Fibroblast of skin of scalp (primary cell): ENCODE measurements at regions not wholly inside any gene's neighbourhood (a gene's known extent, or its start where the extent isn't known, plus 50 kb on each side); places are given as distances from the start of the nearest gene placed in this dataset.
"Not testable (repeated sequence)": the region's sequence is repeated elsewhere in the genome, so short reads cannot be mapped to it uniquely, and the experiment has no call there.

Experiments
- DNase-seq: peaks from one replicate; pipeline ENCODE4 v3.0.0-alpha.2; 2013

- DNase-seq: no peak
Observed at GRCh38 chr11:92109466-92109865, 115.2 kb upstream of the FAT3 start.

- DNase-seq: no peak
Observed at GRCh38 chr11:92107331-92107730, 117.3 kb upstream of the FAT3 start.

GRCh38 chr11:92104349-92104748 is 120.3 kb upstream of the FAT3 start:
- DNase-seq: no peak

DNA sequence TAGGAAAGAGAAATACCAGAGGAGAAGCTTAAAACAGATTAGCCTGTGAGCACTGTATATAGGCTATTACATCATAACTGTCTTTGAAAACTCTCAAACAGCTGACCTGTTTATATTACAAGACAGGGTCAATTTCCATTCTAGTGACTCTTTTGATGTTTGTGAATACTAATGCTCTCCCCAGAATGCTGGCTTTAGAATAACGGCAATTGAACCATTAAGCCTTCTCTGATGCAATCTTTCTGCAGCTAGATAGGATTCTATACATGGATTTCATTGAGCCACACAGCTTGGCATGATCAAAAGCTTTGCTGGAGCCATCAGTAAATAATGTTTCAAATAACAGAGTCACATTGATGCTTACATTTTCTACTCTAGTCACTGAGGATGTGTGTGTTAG is 122.7 kb upstream of the FAT3 start:
- no peak for DNase-seq

DNA sequence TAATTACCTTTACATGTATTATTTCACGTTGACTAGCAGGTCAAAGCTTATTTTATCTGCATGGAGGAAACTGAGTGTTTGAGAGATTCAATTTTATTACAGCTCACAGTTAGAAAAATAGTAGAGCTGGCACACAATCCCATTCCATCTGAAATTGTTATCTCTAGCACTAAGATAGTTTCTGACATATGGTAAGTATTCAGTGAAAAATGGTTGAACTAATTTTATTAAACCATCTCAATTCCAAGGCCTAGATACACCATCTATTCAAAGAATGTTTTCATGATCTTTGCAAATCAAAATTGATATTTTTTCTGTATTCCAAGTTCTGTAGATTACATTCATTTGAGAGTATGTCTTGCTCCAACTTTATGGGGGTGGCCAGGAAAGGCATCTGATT is 125.4 kb upstream of the FAT3 start:
- DNase-seq: no peak

GRCh38 chr11:92098172-92098571 is 126.4 kb upstream of the FAT3 start:
- no peak for DNase-seq

DNA sequence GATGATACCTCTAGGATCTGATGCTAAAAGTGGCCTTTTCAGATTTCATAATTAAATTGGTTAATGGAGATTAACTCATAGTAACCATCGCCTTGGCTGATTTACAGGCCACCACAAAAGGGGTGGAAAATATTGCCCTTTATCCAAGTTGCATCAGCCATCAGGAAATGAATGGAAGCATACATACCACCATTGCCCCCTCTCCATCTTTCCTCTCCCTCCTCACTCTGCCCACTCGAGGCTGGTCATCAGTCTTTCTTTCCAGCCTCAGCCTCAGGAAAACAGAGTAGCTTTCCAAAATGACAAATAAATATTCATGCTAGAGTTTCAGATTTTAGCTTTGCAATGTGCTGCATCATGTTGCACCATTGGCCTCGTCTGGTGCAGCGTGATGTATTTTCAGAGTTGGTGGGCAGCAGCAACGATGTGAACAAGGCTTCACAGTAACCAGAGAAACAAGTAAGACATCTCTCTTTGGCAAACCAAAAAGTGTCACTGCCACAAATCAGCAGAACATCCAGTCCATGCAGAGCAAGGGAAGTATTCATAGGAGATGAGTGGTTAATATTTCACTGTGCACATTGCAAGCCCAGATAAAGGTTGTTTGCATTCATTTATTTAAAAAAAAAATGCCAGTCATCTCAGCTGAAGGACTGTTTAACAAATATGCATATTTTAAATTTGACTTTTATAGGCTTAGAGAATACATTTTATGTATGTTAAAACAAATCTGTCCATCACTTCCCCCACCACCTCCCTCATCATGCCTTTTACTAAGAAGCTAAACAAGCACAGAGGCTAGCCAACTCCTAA is 136.7 kb upstream of the FAT3 start:
- DNase-seq: no peak

DNA sequence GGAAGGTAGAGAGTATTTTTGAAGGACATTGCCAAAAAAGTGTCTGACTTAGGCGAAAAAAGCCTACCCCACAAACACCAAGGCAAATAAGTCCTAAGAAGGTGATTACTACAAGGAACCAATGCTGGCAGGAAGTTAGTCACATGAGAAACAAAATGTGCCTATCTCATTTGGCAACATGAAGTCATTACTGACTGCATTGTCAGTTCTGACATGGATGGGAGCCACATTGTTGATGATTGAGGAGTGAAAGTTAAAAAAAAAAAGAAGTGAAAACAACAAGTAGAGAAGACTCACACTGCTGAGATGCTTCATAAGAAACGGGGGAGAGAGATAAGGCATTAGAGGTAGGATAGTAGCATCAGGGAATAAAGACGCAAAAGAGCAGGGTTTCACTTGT is 141.5 kb upstream of the FAT3 start:
- DNase-seq: no peak

- DNase-seq: no peak
Observed at GRCh38 chr11:92082652-92083051, 142.0 kb upstream of the FAT3 start.

DNA sequence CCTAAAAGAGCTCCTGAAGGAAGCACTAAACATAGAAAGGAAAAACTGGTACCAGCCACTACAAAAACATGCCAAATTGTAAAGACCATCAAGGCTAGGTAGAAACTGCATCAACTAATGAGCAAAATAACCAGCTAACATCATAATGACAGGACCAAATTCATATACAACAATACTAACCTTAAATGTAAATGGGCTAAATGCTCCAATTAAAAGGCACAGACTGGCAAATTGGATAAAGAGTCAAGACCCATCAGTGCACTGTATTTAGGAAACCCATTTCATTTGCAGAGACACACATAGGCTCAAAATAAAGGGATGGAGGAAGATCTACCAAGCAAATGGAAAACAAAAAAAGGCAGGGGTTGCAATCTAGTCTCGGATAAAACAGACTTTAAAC is 150.1 kb upstream of the FAT3 start:
- not testable (repeated sequence) for DNase-seq

DNA sequence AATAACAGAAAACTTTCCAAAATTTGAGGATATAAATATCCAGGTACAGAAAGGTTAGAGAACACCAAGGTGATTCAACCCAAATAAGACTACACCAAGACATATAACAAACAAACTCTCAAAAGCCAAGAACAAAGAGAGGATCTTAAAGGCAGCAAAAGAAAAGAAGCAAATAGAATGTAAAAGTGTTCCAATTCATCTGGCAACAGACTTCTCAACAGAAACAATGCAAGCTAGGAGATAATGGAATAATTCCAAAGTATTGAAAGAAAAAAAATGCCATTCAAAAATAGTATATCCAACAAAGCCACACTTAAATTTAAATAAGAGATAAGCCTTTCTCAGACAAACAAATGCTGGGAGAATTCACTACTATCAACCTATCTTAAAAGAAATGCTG is 153.0 kb upstream of the FAT3 start:
- no peak for DNase-seq

GRCh38 chr11:92070026-92070889 is 154.4 kb upstream of the FAT3 start:
- DNase-seq: no peak

GRCh38 chr11:92067016-92067415 is 157.6 kb upstream of the FAT3 start:
- DNase-seq: no peak

DNA sequence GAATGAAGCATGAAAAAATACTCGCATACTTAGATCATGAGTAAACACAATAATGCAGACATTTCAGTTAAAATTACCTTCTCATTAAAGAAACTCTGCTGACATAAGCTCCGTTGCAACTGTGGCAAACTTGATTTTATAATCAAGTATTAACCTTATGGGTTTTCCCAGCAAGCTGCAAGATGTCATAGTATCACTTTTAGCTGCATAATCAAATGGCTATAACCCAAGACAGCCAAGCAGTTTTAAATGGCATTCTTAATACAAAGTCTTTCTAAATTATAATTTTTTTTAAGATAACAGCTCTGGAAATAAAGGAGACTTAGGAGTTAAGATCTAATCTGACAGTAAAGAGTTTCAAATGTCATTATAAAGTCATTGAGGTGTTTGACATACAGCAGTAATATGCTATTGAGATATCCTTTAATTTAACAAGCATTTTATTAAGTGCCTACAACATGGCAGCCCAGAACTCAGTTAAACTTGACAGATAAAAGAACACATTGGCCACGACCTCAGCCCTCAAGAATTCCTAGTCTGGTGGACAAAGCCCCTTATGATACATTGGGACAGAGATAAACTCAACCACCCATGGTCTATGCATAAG is 163.1 kb upstream of the FAT3 start:
- no peak for DNase-seq

DNA sequence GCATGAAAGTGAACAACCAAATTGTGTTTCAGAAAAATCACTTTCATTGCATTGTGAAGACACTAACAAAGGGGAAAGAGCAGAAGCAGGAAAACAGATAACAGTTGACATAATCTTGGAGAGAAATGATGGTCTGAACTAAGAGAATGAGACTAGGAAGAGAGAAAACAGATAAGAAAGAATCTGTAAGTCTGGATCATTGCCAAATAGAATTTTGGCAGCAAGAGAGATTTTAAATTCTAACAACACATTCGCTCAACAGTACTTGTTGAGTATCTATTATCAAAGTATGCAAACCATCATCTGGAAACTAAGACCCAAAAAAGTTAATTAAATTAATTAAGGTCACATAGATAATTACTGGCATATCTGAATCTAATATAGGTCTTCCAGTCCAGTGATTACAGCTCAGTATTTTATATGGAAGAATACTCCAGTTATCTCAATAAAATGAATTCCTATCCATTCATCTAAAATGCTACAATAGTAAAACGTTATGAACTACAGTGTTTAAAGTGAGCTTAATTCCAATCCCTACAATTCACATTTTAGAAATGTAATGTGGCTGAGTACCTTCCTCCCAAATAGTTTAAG is 166.7 kb upstream of the FAT3 start:
- no peak for DNase-seq

GRCh38 chr11:92053216-92053615 is 171.4 kb upstream of the FAT3 start:
- peak; percentile 11 for DNase-seq

DNA sequence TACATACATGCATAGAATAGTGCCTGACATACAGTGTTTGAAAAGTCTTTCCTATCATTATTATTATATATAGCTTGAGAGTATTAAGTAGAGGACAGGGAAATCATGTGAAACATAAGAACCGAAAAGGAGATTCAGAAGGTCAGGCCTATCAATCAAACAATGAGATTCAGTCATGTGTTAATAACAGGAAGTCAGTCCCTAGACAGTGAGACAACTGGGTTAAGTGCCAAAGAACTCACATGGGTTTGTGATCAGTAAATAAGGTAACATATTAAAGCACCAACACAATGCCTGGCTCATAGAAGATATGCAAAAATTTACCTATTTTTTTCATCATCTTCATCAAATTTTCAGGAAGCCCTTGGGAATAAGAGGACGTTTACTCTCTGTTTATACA is 174.3 kb upstream of the FAT3 start:
- DNase-seq: no peak

GRCh38 chr11:92048415-92048814 is 176.2 kb upstream of the FAT3 start:
- DNase-seq: peak; percentile 11

DNA sequence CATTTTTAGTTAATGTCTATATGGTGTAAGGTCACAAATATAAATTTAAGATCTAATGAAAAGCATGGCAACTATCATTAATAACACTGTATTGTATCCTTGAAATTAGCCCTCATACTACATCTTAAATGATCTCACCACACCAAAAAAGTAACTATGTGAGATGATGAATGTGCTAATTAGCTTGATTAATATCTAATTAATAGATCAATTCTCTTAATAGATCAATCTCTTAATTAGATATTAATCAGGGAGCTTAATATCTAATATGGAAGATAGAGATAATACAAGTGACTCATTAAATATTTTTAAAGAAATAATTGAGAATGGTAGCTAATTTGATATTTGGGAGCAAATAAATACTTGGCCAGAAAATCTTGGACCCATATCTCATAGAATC is 178.5 kb upstream of the FAT3 start:
- no peak for DNase-seq

DNA sequence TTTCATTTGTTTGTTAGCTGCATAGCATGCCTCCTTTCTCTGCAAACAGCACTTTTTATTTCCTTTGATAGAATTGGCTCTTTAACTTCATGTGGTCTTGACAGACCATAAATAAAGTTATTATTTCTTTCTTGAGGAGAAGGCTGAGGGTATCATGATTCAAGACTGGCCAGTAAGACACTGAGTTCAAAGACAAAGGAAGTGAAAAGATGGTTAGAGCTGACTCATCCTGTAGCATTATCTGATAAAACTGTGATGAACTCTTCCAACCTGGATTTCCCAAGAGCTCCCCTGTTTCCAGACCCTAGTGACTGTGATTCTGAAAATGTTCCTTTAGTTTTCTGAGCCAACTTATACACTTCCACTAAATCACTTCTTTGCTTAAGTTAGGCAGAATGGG is 179.3 kb upstream of the FAT3 start:
- no peak for DNase-seq

DNA sequence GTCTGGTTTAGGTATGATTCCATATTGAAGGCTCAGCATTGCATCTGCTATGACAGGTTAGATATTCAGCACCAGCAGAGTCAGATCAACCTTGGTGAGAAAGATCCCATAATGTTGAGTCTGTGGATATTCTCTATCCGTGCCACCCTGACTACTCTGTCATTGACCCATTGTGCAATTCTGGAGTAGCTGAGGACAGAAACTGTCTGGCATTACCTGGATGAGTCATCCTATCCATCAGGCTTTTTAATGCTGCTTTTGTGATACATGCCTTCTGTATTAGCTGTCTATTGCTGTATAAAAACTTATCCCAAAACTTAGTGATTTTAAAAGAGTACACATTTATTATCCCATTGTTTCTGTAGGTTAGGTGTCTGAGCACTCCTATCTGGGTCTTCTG is 189.1 kb upstream of the FAT3 start:
- DNase-seq: no peak

DNA sequence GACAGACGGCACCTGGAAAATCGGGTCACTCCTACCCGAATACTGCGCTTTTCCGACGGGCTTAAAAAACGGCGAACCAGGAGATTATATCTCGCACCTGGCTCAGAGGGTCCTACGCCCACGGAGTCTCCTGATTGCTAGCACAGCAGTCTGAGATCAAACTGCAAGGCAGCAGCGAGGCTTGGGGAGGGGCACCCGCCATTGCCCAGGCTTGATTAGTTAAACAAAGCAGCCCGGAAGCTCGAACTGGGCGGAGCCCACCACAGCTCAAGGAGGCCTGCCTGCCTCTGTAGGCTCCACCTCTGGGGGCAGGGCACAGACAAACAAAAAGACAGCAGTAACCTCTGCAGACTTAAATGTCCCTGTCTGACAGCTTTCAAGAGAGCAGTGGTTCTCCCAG is 197.5 kb upstream of the FAT3 start:
- not testable (repeated sequence) for DNase-seq

DNA sequence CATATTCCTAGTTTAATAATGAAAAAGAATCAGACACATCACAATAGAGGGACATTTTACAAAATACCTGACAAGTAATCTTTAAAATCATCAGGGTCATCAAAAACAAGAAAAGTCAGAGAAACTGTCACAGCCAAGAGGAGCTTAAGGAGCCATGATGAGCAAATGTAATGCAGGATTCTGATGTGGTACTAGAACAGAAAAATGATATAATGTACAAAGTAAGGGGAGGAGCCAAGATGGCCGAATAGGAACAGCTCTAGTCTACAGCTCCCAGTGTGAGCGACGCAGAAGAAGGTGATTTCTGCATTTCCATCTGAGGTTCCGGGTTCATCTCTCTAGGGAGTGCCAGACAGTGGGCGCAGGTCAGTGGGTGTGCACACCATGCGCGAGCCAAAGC is 198.0 kb upstream of the FAT3 start:
- no peak for DNase-seq
